ENCODE measurements at regions not wholly inside any gene's neighbourhood (a gene's known extent, or its start where the extent isn't known, plus 50 kb on each side); places are given as distances from the start of the nearest gene placed in this dataset.

- FAIRE-seq (no peak), DNase-seq (ENCODE audit: low read depth in 1 of 2, low spot score in 2 of 2) (no peak)
- Histone ChIP-seq H3K4me3 (ENCODE audit: extremely low read depth in 1 of 4, insufficient read depth in 2 of 4, low read depth in 3 of 4, low read length in 4 of 4) (no peak overlapping the region), H2BK120ac (replicated peaks; ENCODE audit: low read depth, low read length) (no peak overlapping the region), H2AFZ (ENCODE audit: low read length) (no peak overlapping the region), H4K8ac (ENCODE audit: extremely low read depth, insufficient read depth, low read length) (no peak overlapping the region), H4K5ac (ENCODE audit: insufficient read length, low read depth, low read length) (no peak overlapping the region), H3K23me2 (ENCODE audit: low read depth, low read length) (no peaks in the 10 kb centered on the region), H3K27ac (ENCODE audit: low read depth, low read length) (no peak overlapping the region), H3K23ac (ENCODE audit: insufficient read length) (no peak overlapping the region), H3K36me3 (ENCODE audit: control insufficient read depth in 2 of 4, insufficient read depth in 4 of 4, low read length in 3 of 4) (no peaks in the 10 kb centered on the region), H3K9ac (replicated peaks in 1 of 4; ENCODE audit: extremely low read depth in 1 of 4, low read depth in 3 of 4, low read length in 3 of 4) (no peak overlapping the region), H3K27me3 (replicated peaks in 1 of 4; ENCODE audit: control insufficient read depth in 3 of 4, extremely low read depth in 1 of 4, insufficient read depth in 3 of 4, low read length in 3 of 4) (no peaks in the 10 kb centered on the region), H3K79me1 (ENCODE audit: low read depth, low read length) (no peaks in the 10 kb centered on the region), H3K79me2 (ENCODE audit: control insufficient read depth in 1 of 2, insufficient read depth in 2 of 2, low read length in 2 of 2) (no peaks in the 10 kb centered on the region), H2BK5ac (ENCODE audit: low read depth, low read length) (no peak overlapping the region), H3K56ac (replicated peaks; ENCODE audit: insufficient read length, low read depth, low read length) (no peak overlapping the region), H3K9me3 (ENCODE audit: insufficient read depth in 2 of 2, low read depth in 1 of 2, low read length in 1 of 2) (peaks cover 0 to 3% of the 10 kb centered on the region in 2 experiments; a peak in 1 of 4 replicates), H3K4ac (replicated peaks; ENCODE audit: insufficient read length, low read depth, low read length) (no peak overlapping the region), H2BK20ac (ENCODE audit: low read length) (no peak overlapping the region), H2BK15ac (ENCODE audit: low read length) (no peak overlapping the region), H3K14ac (ENCODE audit: insufficient read length) (no peak overlapping the region), H3K4me2 (ENCODE audit: insufficient read depth in 1 of 2, low read depth in 2 of 2, low read length in 2 of 2) (no peak overlapping the region), H3K18ac (ENCODE audit: extremely low read depth, low read length) (no peak overlapping the region), H2AK5ac (ENCODE audit: low read depth, low read length) (no peak overlapping the region), H4K91ac (replicated peaks; ENCODE audit: insufficient read length, low read length) (no peak overlapping the region), H3K4me1 (replicated peaks in 1 of 4; ENCODE audit: control insufficient read depth in 3 of 4, insufficient read depth in 4 of 4, low read length in 3 of 4) (0 out of 7 replicates have a peak, but pooled peaks cover 0 to 2% (median 0%) of the 10 kb centered on the region in 4 experiments), H2BK12ac (ENCODE audit: low read depth, low read length) (no peak overlapping the region), H4K20me1 (replicated peaks in 1 of 2; ENCODE audit: control insufficient read depth in 1 of 2, insufficient read depth in 2 of 2, low read length in 2 of 2) (no peaks in the 10 kb centered on the region)
- ChIA-PET CTCF (ENCODE audit: partially characterized antibody) (no interaction called here), POLR2A (ENCODE audit: partially characterized antibody) (no interaction called here)
- TF ChIP-seq ATF3 (IDR thresholded peaks at IDR 0.05; ENCODE audit: insufficient read depth, low read depth, low read length), result no peak
- TF ChIP-seq BACH1 (IDR thresholded peaks at IDR 0.05; ENCODE audit: low read length), result no peak
- no peak for TF ChIP-seq SP1 (IDR thresholded peaks at IDR 0.05; ENCODE audit: low read depth, low read length)
- WGBS, 2 experiments (ENCODE audit: extremely low coverage in 1 of 2, insufficient coverage in 1 of 2, insufficient read length in 1 of 2, insufficient replicate concordance in 2 of 2, low coverage in 1 of 2, low lambda C conversion rate in 2 of 2, missing lambda C conversion rate in 1 of 2), result 93% methylated on average over 2 of the region's 2 CpGs; no CpG with 5 or more reads in 1 of the 2 experiments
These were observed 291.8 kb downstream of the SDHAF3 start for GRCh38 chr7:97409346-97409745.
